Suprapubic skin (tissue), 4 donors: ENCODE measurements at regions not wholly inside any gene's neighbourhood (a gene's known extent, or its start where the extent isn't known, plus 50 kb on each side); places are given as distances from the start of the nearest gene placed in this dataset.

ENCODE experiments used
- EP300 ChIP-seq: sonication (generic); formaldehyde crosslinking; IDR thresholded peaks from one replicate; pipeline ENCODE4 v1.6.1; 2017; ENCODE audit warnings: antibody characterized with exemption
- POLR2A ChIP-seq, 2 donors: fragments of 450-650 bp; IDR thresholded peaks; one replicate each; pipeline ENCODE4 v1.6.1; 2017; ENCODE audit warnings: antibody characterized with exemption in 2 of 2, mild to moderate bottlenecking in 2 of 2, moderate library complexity in 2 of 2
- POLR2AphosphoS5 ChIP-seq, 3 donors: sonication (generic); formaldehyde crosslinking; IDR thresholded peaks; one replicate each; pipeline ENCODE4 v1.6.1; 2017; ENCODE audit warnings: antibody characterized with exemption in 3 of 3
- TF ChIP-seq, protein P1 (sequence below), 2 donors: fragments of 200-600 bp in 1 of 2; fragments of 450-650 bp in 1 of 2; sonication (generic) in 1 of 2; IDR thresholded peaks; one replicate each; pipeline ENCODE4 v1.5.1; 2016 to 2019; ENCODE audit warnings: antibody characterized with exemption in 2 of 2, mild to moderate bottlenecking in 1 of 2, moderate library complexity in 1 of 2

- TF ChIP-seq, protein P1, sequence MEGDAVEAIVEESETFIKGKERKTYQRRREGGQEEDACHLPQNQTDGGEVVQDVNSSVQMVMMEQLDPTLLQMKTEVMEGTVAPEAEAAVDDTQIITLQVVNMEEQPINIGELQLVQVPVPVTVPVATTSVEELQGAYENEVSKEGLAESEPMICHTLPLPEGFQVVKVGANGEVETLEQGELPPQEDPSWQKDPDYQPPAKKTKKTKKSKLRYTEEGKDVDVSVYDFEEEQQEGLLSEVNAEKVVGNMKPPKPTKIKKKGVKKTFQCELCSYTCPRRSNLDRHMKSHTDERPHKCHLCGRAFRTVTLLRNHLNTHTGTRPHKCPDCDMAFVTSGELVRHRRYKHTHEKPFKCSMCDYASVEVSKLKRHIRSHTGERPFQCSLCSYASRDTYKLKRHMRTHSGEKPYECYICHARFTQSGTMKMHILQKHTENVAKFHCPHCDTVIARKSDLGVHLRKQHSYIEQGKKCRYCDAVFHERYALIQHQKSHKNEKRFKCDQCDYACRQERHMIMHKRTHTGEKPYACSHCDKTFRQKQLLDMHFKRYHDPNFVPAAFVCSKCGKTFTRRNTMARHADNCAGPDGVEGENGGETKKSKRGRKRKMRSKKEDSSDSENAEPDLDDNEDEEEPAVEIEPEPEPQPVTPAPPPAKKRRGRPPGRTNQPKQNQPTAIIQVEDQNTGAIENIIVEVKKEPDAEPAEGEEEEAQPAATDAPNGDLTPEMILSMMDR (IDR thresholded peaks at IDR 0.05): no peak
- TF ChIP-seq POLR2AphosphoS5 (IDR thresholded peaks at IDR 0.05): no peak
- no peak for TF ChIP-seq POLR2A (IDR thresholded peaks at IDR 0.05)
- no peak for TF ChIP-seq EP300
These were observed 441.0 kb upstream of the MARCKS start for GRCh38 chr6:113416170-113416569.
